K562 (cell line): ENCODE measurements at regions not wholly inside any gene's neighbourhood (a gene's known extent, or its start where the extent isn't known, plus 50 kb on each side); places are given as distances from the start of the nearest gene placed in this dataset.

Source experiments
- ATAC-seq: fragments of 200-7000 bp; cut with Tn5 transposase; 3 replicates; pipeline ENCODE4 v1.9.1; 2020; ENCODE audit warnings: moderate library complexity
- BruUV-seq: library from RNA; stranded (reverse); fragments of 400-500 nt; replicated peaks from 2 replicates; lab custom pipeline; 2021; lab: Mats Ljungman, UMichigan
- CTCF ChIA-PET: fragments of 300-600 bp; formaldehyde crosslinking; extraction: SDS; loops from one replicate; lab custom pipeline; 2021; ENCODE audit warnings: low intra/inter-chr PET ratio; lab: Yijun Ruan, JAX
- POLR2A ChIA-PET: fragments of 300-600, 350-650 bp; sonication (Branson Sonifier 250); formaldehyde crosslinking; extraction: SDS; loops from one replicate; lab custom pipeline; 2021; ENCODE audit warnings: antibody characterized with exemption, inconsistent platforms; lab: Yijun Ruan, JAX
- DNase-seq, 4 experiments: peaks; one replicate each; pipeline versions ENCODE4 v3.0.0 to v3.0.0-alpha.2; 2011 to 2018; ENCODE audit warnings: low spot score in 3 of 4, mixed read lengths in 3 of 4; ENCODE audit errors: extremely low read depth in 1 of 4
- FAIRE-seq: peaks from 2 replicates; lab custom pipeline; 2011; peaks lifted over from hg19 to GRCh38; lab: Jason Lieb, UNC
- H2AFZ ChIP-seq: 2 replicates; pipeline ENCODE4 v1.6.0; 2011; ENCODE audit warnings: low read depth, low read length, control low read depth, inconsistent platforms
- H3K27ac ChIP-seq: fragments of 200-600 bp; 3 replicates; pipeline ENCODE4 v1.8.0; 2011; ENCODE audit warnings: low read depth, mild to moderate bottlenecking, control low read depth, inconsistent platforms, low read length, moderate library complexity, mixed read lengths; ENCODE audit errors: extremely low read depth
- H3K27me3 ChIP-seq, 2 experiments: fragments of 300-600 bp in 1 of 2; 2 replicates in 1 of 2; 3 replicates in 1 of 2; pipeline versions ENCODE4 v1.6.0 to v1.8.0; 2011; ENCODE audit warnings: inconsistent platforms in 2 of 2, low read length in 2 of 2, mild to moderate bottlenecking in 1 of 2, mixed read lengths in 1 of 2, moderate library complexity in 1 of 2; ENCODE audit not compliant: control insufficient read depth in 2 of 2, insufficient read depth in 2 of 2
- H3K36me3 ChIP-seq: fragments of 300-600 bp; 3 replicates; pipeline ENCODE4 v1.8.0; 2011; ENCODE audit warnings: mild to moderate bottlenecking, low read length, inconsistent platforms; ENCODE audit not compliant: control insufficient read depth, insufficient read depth
- H3K4me1 ChIP-seq, 2 experiments: fragments of 200-600 bp in 1 of 2; replicated peaks in 1 of 2; 2 replicates in 1 of 2; 3 replicates in 1 of 2; pipeline versions ENCODE4 v1.5.1 to v1.8.0; 2011; ENCODE audit warnings: inconsistent platforms in 2 of 2, low read length in 2 of 2, mild to moderate bottlenecking in 1 of 2, mixed read lengths in 1 of 2, moderate library complexity in 1 of 2; ENCODE audit not compliant: control insufficient read depth in 2 of 2, insufficient read depth in 2 of 2
- H3K4me2 ChIP-seq: 2 replicates; pipeline ENCODE4 v1.6.1; 2011; ENCODE audit warnings: low read length, control low read depth, inconsistent platforms, mixed read lengths; ENCODE audit not compliant: insufficient read depth
- H3K4me3 ChIP-seq: fragments of 200-600 bp; sonication (generic), shearing (Covaris generic); 2 replicates; pipeline ENCODE4 v1.5.1; 2016; ENCODE audit warnings: control low read depth, inconsistent platforms
- H3K79me2 ChIP-seq: fragments of 200-600 bp; 3 replicates; pipeline ENCODE4 v1.8.0; 2011; ENCODE audit warnings: low read length, inconsistent platforms; ENCODE audit not compliant: control insufficient read depth, insufficient read depth
- H3K9ac ChIP-seq, 2 experiments: 2 replicates each; pipeline versions ENCODE4 v1.6.0 to v1.6.1; 2011; ENCODE audit warnings: low read depth in 2 of 2, low read length in 2 of 2, control low read depth in 1 of 2, inconsistent platforms in 1 of 2, mild to moderate bottlenecking in 1 of 2, mixed read lengths in 1 of 2; ENCODE audit not compliant: insufficient read depth in 1 of 2
- H3K9me1 ChIP-seq: one replicate; pipeline ENCODE4 v1.6.0; 2011; ENCODE audit warnings: inconsistent platforms, mild to moderate bottlenecking, low read length, moderate library complexity; ENCODE audit not compliant: control insufficient read depth, insufficient read depth
- H3K9me3 ChIP-seq: replicated peaks from 2 replicates; pipeline ENCODE4 v1.5.1; 2011; ENCODE audit warnings: low read depth, low read length, inconsistent platforms; ENCODE audit not compliant: control insufficient read depth, insufficient read depth
- H4K20me1 ChIP-seq: replicated peaks from 2 replicates; pipeline ENCODE4 v1.6.1; 2011; ENCODE audit warnings: low read length, inconsistent platforms, mixed read lengths; ENCODE audit not compliant: control insufficient read depth, insufficient read depth
- ARID2 ChIP-seq: fragments of 450-650 bp; IDR thresholded peaks from 2 replicates; pipeline ENCODE4 v1.6.1; 2017; ENCODE audit warnings: antibody characterized with exemption, mild to moderate bottlenecking
- CBX8 ChIP-seq: fragments of 200-600 bp; sonication (generic); IDR thresholded peaks from 2 replicates; pipeline ENCODE4 v1.6.1; 2012; ENCODE audit warnings: borderline replicate concordance, mixed run types, low read depth, mild to moderate bottlenecking, moderate library complexity, mixed read lengths, low read length, control low read depth, inconsistent platforms; ENCODE audit not compliant: poor library complexity, severe bottlenecking; ENCODE audit errors: extremely low read depth
- JUND ChIP-seq, 2 experiments: IDR thresholded peaks; 2 replicates in 1 of 2; 3 replicates in 1 of 2; pipeline ENCODE4 v1.6.1; 2011; ENCODE audit warnings: borderline replicate concordance in 2 of 2, low read depth in 2 of 2, low read length in 2 of 2, improper control_type of control experiment in 1 of 2, missing biosample characterization in 1 of 2, missing genetic modification characterization in 1 of 2, missing genetic modification reagents in 1 of 2
- YY1 ChIP-seq, 3 experiments: IDR thresholded peaks; 2 replicates each; pipeline ENCODE4 v1.6.1; 2011; ENCODE audit warnings: low read length in 2 of 3, mild to moderate bottlenecking in 2 of 3, moderate library complexity in 2 of 3, borderline replicate concordance in 1 of 3, control low read depth in 1 of 3, low read depth in 1 of 3; ENCODE audit not compliant: insufficient read depth in 3 of 3, insufficient replicate concordance in 2 of 3, control insufficient read depth in 1 of 3, insufficient read length in 1 of 3; ENCODE audit errors: extremely low read depth in 1 of 3
- ZBTB40 ChIP-seq, 2 experiments: fragments of 450-650 bp in 1 of 2; sonication (generic) in 1 of 2; formaldehyde crosslinking in 1 of 2; IDR thresholded peaks; 2 replicates each; pipeline versions ENCODE4 v1.7.1 to v1.9.0; 2016 to 2022; ENCODE audit warnings: inconsistent platforms in 1 of 2, mild to moderate bottlenecking in 1 of 2, missing genetic modification reagents in 1 of 2
- ZNF282 ChIP-seq: sonication (generic); formaldehyde crosslinking; IDR thresholded peaks from 2 replicates; pipeline ENCODE4 v1.8.1; 2023; ENCODE audit warnings: missing genetic modification reagents
- ZNF347 ChIP-seq: fragments of 450-650 bp; formaldehyde crosslinking; IDR thresholded peaks from 2 replicates; pipeline ENCODE4 v1.4.0; 2020; ENCODE audit warnings: low read depth, mild to moderate bottlenecking, moderate library complexity
- ZNF655 ChIP-seq: fragments of 250-450 bp; sonication (Bioruptor Pico); IDR thresholded peaks from 2 replicates; pipeline ENCODE4 v1.5.0; 2021
- WGBS: fragments of 100-300 bp; shearing (Covaris generic); methylation state at CpG from one replicate; pipeline ENCODE4 v1.1.6; 2016; ENCODE audit warnings: low coverage, mixed read lengths; ENCODE audit not compliant: insufficient coverage; ENCODE audit errors: missing lambda C conversion rate; 5-methylcytosine and 5-hydroxymethylcytosine counted together
- in situ Hi-C: fragments of 300-500 bp; cut with MboI; formaldehyde crosslinking; loops from 4 replicates; pipeline ENCODE4 v1.15.0; 2018; ENCODE audit warnings: inconsistent platforms, mixed read lengths
- intact Hi-C: fragments of 100-400 bp; cut with micrococcal nuclease; formaldehyde crosslinking; loops from 2 replicates; pipeline ENCODE4 v1.14.2; 2022

- Histone ChIP-seq H3K4me1 (no peaks in the 10 kb centered on the region), H3K9ac (no peak overlapping the region), H4K20me1 (no peaks in the 10 kb centered on the region), H3K4me2 (no peak overlapping the region), H3K9me3 (no peaks in the 10 kb centered on the region)
- intact Hi-C loops (no loop called here), in situ Hi-C loops (no loop called here)
- no peak for DNase-seq
- no peak for ATAC-seq
- no TSS peak for BruUV-seq
- POLR2A ChIA-PET: no interaction called here
- TF ChIP-seq JUND (IDR thresholded peaks at IDR 0.05; ENCODE audit: borderline replicate concordance, low read depth, low read length) (no peak), JUND (tag; IDR thresholded peaks at IDR 0.05; ENCODE audit: borderline replicate concordance, low read depth, low read length) (no peak), ZNF282 (CRISPR knock-in tag) (no peak), ZNF347 (CRISPR knock-in tag) (no peak), ARID2 (no peak), CBX8 (no peak), ZBTB40 (IDR thresholded peaks at IDR 0.05) (no peak), ZBTB40 (CRISPR knock-in tag; IDR thresholded peaks at IDR 0.05) (no peak), ZNF655 (no peak), YY1 (IDR thresholded peaks at IDR 0.05; ENCODE audit: borderline replicate concordance in 1 of 3, control insufficient read depth in 1 of 3, extremely low read depth in 1 of 3, insufficient read depth in 3 of 3, insufficient read length in 1 of 3, insufficient replicate concordance in 2 of 3, low read depth in 1 of 3, low read length in 2 of 3) (no peak)
- TF ChIP-seq, all 486 proteins: peak for 0
- no peak for FAIRE-seq
- Histone ChIP-seq H3K4me3 (no peak overlapping the region), H2AFZ (no peak overlapping the region), H3K79me2 (no peaks in the 10 kb centered on the region), H3K36me3 (no peaks in the 10 kb centered on the region), H3K27ac (no peak overlapping the region), H3K9me1 (no peaks in the 10 kb centered on the region), H3K27me3 (no peaks in the 10 kb centered on the region)
- CTCF ChIA-PET: no interaction called here
- 23% methylated on average over 2 of the region's 2 CpGs for WGBS
Observed at GRCh38 chr4:92031825-92032224, 271.9 kb upstream of the GRID2 start.
